Liver (tissue), 7 donors: ENCODE measurements at regions not wholly inside any gene's neighbourhood (a gene's known extent, or its start where the extent isn't known, plus 50 kb on each side); places are given as distances from the start of the nearest gene placed in this dataset.

Experiments
- DNase-seq: peaks from one replicate; pipeline ENCODE4 v3.0.0-alpha.2; 2017; ENCODE audit warnings: low spot score
- H3K27ac ChIP-seq, 2 donors: one replicate each; pipeline ENCODE4 v1.7.0; 2013; ENCODE audit warnings: inconsistent platforms in 2 of 2, low read length in 2 of 2, control low read depth in 1 of 2, low read depth in 1 of 2, mild to moderate bottlenecking in 1 of 2
- H3K27me3 ChIP-seq, 4 donors: one replicate each; pipeline versions ENCODE4 v1.6.1 to v1.7.0; 2013; ENCODE audit warnings: low read length in 3 of 4, inconsistent platforms in 1 of 4, mild to moderate bottlenecking in 1 of 4, moderate library complexity in 1 of 4; ENCODE audit not compliant: control insufficient read depth in 4 of 4, insufficient read depth in 4 of 4
- H3K36me3 ChIP-seq, 4 donors: one replicate each; pipeline versions ENCODE4 v1.6.1 to v1.7.0; 2013; ENCODE audit warnings: low read length in 3 of 4, mild to moderate bottlenecking in 3 of 4, low read depth in 1 of 4, moderate library complexity in 1 of 4; ENCODE audit not compliant: control insufficient read depth in 4 of 4, insufficient read depth in 3 of 4
- H3K4me1 ChIP-seq, 4 donors: one replicate each; pipeline versions ENCODE4 v1.6.1 to v1.7.0; 2013; ENCODE audit warnings: low read length in 3 of 4, mild to moderate bottlenecking in 3 of 4, moderate library complexity in 1 of 4; ENCODE audit not compliant: control insufficient read depth in 4 of 4, insufficient read depth in 4 of 4
- H3K4me3 ChIP-seq, 3 donors: one replicate each; pipeline versions ENCODE4 v1.6.1 to v1.7.0; 2013; ENCODE audit warnings: low read length in 3 of 3, control low read depth in 1 of 3, low read depth in 1 of 3, mild to moderate bottlenecking in 1 of 3
- H3K9ac ChIP-seq, 2 donors: one replicate each; pipeline ENCODE4 v1.7.0; 2013; ENCODE audit warnings: low read length in 2 of 2, mild to moderate bottlenecking in 2 of 2, moderate library complexity in 2 of 2, control low read depth in 1 of 2, low read depth in 1 of 2
- H3K9me3 ChIP-seq, 4 donors: one replicate each; pipeline versions ENCODE4 v1.6.1 to v1.7.0; 2013; ENCODE audit warnings: low read length in 3 of 4; ENCODE audit not compliant: control insufficient read depth in 4 of 4
- ATF3 ChIP-seq: IDR thresholded peaks from 2 replicates; pipeline ENCODE4 v1.6.1; 2016; ENCODE audit warnings: antibody characterized with exemption
- EGR1 ChIP-seq, 2 donors: IDR thresholded peaks; 2 replicates each; pipeline ENCODE4 v1.6.1; 2016 to 2018; ENCODE audit warnings: antibody characterized with exemption in 2 of 2, low read depth in 2 of 2
- FOXA1 ChIP-seq: IDR thresholded peaks from 2 replicates; pipeline ENCODE4 v1.6.1; 2016; ENCODE audit warnings: antibody characterized with exemption
- FOXA2 ChIP-seq: IDR thresholded peaks from 2 replicates; pipeline ENCODE4 v1.6.1; 2016; ENCODE audit warnings: antibody characterized with exemption
- GABPA ChIP-seq, 2 donors: IDR thresholded peaks in 1 of 2; conservative IDR thresholded peaks in 1 of 2; 2 replicates each; pipeline ENCODE4 v1.6.1; 2016; ENCODE audit warnings: antibody characterized with exemption in 2 of 2, mild to moderate bottlenecking in 1 of 2, moderate library complexity in 1 of 2
- HNF4A ChIP-seq, 2 donors: conservative IDR thresholded peaks; 2 replicates each; pipeline ENCODE4 v1.6.1; 2016; ENCODE audit warnings: antibody characterized with exemption in 2 of 2, mild to moderate bottlenecking in 2 of 2
- HNF4G ChIP-seq: IDR thresholded peaks from 2 replicates; pipeline ENCODE4 v1.6.1; 2016; ENCODE audit warnings: antibody characterized with exemption
- JUND ChIP-seq, 2 donors: IDR thresholded peaks; 2 replicates each; pipeline ENCODE4 v1.6.1; 2016; ENCODE audit warnings: antibody characterized with exemption in 2 of 2
- MAX ChIP-seq: IDR thresholded peaks from 2 replicates; pipeline ENCODE4 v1.6.1; 2016; ENCODE audit warnings: antibody characterized with exemption
- NR2F2 ChIP-seq: IDR thresholded peaks from 2 replicates; pipeline ENCODE4 v1.6.1; 2016; ENCODE audit warnings: antibody characterized with exemption
- RAD21 ChIP-seq, 2 donors: IDR thresholded peaks; 2 replicates each; pipeline ENCODE4 v1.6.1; 2016; ENCODE audit warnings: antibody characterized with exemption in 2 of 2, mild to moderate bottlenecking in 2 of 2
- REST ChIP-seq: IDR thresholded peaks from 2 replicates; pipeline ENCODE4 v1.6.1; 2016; ENCODE audit warnings: antibody characterized with exemption, mild to moderate bottlenecking
- RXRA ChIP-seq, 2 donors: IDR thresholded peaks; 2 replicates each; pipeline ENCODE4 v1.6.1; 2017 to 2018; ENCODE audit warnings: antibody characterized with exemption in 2 of 2, mild to moderate bottlenecking in 1 of 2
- SP1 ChIP-seq: IDR thresholded peaks from 2 replicates; pipeline ENCODE4 v1.6.1; 2018; ENCODE audit warnings: antibody characterized with exemption, mild to moderate bottlenecking
- TAF1 ChIP-seq: conservative IDR thresholded peaks from 2 replicates; pipeline ENCODE4 v1.6.1; 2016; ENCODE audit warnings: antibody characterized with exemption, mild to moderate bottlenecking
- YY1 ChIP-seq: IDR thresholded peaks from 2 replicates; pipeline ENCODE4 v1.6.1; 2016; ENCODE audit warnings: antibody characterized with exemption, mild to moderate bottlenecking
- ZBTB33 ChIP-seq: IDR thresholded peaks from 2 replicates; pipeline ENCODE4 v1.6.1; 2016; ENCODE audit warnings: antibody characterized with exemption
- WGBS: extraction: QIAGEN DNeasy Blood & Tissue Kit; methylation state at CpG from one replicate; pipeline ENCODE4 v1.1.7; 2013; 5-methylcytosine and 5-hydroxymethylcytosine counted together
- donor health status: healthy.
- donor health status: healthy.
- donor health status: healthy.
- donor health status: healthy.

- Histone ChIP-seq H3K36me3 (no peaks in the 10 kb centered on the region), H3K4me3 (peak overlapping the region; percentile 81 to 97 (median 97)), H3K9me3 (no peaks in the 10 kb centered on the region), H3K27me3 (no peaks in the 10 kb centered on the region), H3K4me1 (peaks cover 3 to 25% (median 16%) of the 10 kb centered on the region in 4 donors), H3K9ac (peak overlapping the region in 1 of 2 donors; percentile 63), H3K27ac (peak overlapping the region; percentile 86 to 90)
- TF ChIP-seq REST (no peak), EGR1 (IDR thresholded peaks at IDR 0.05; ENCODE audit: low read depth in 2 of 2) (no peak), GABPA (IDR thresholded peaks at IDR 0.05 in 1 of 2, conservative IDR thresholded peaks at IDR 0.05 in 1 of 2) (no peak), RAD21 (IDR thresholded peaks at IDR 0.05) (no peak), NR2F2 (no peak), ATF3 (no peak), SP1 (no peak), ZBTB33 (no peak), FOXA1 (no peak), HNF4A (conservative IDR thresholded peaks at IDR 0.05) (no peak), HNF4G (no peak), JUND (IDR thresholded peaks at IDR 0.05) (no peak), MAX (no peak), FOXA2 (no peak), YY1 (no peak)
- no peak for DNase-seq
- WGBS: 30% methylated on average over 8 of the region's 8 CpGs
Measured at GRCh38 chr3:11720917-11721411, 77.2 kb upstream of the VGLL4 start.

GRCh38 chr3:11720304-11720898, 76.7 kb upstream of the VGLL4 start:
- Histone ChIP-seq H3K27me3 (no peaks in the 10 kb centered on the region), H3K9me3 (no peaks in the 10 kb centered on the region), H3K27ac (peak overlapping the region; percentile 86 to 90), H3K4me1 (peaks cover 3 to 25% (median 16%) of the 10 kb centered on the region in 4 donors), H3K4me3 (peak overlapping the region; percentile 81 to 97 (median 97)), H3K36me3 (no peaks in the 10 kb centered on the region), H3K9ac (peak overlapping the region; percentile 54 to 63)
- under 1% methylated on average over 51 of the region's 51 CpGs for WGBS
- peak; percentile 42 for DNase-seq
- TF ChIP-seq TAF1: peak; percentile 82
- TF ChIP-seq EGR1 (IDR thresholded peaks at IDR 0.05; ENCODE audit: low read depth in 2 of 2): peak in 1 of 2 donors; percentile 36
- no peak for TF ChIP-seq ATF3
- peak; percentile 26 to 40 for TF ChIP-seq RXRA (IDR thresholded peaks at IDR 0.05)
- peak; percentile 73 for TF ChIP-seq MAX
- no peak for TF ChIP-seq ZBTB33
- TF ChIP-seq SP1: peak; percentile 74
- TF ChIP-seq YY1: peak; percentile 74
- no peak for TF ChIP-seq FOXA1
- TF ChIP-seq JUND (IDR thresholded peaks at IDR 0.05): no peak
- TF ChIP-seq RAD21 (IDR thresholded peaks at IDR 0.05): peak in 1 of 2 donors; percentile 36
- no peak for TF ChIP-seq NR2F2
- no peak for TF ChIP-seq FOXA2
- TF ChIP-seq HNF4A (conservative IDR thresholded peaks at IDR 0.05): peak; percentile 23 to 40
- peak in 1 of 2 donors; percentile 51 for TF ChIP-seq GABPA (IDR thresholded peaks at IDR 0.05 in 1 of 2, conservative IDR thresholded peaks at IDR 0.05 in 1 of 2)
- peak; percentile 60 for TF ChIP-seq REST
